Endometrium (tissue), 2 donors: ENCODE measurements at regions not wholly inside any gene's neighbourhood (a gene's known extent, or its start where the extent isn't known, plus 50 kb on each side); places are given as distances from the start of the nearest gene placed in this dataset.

Source experiments
- FAIRE-seq: peaks from 2 replicates; lab custom pipeline; 2012; peaks lifted over from hg19 to GRCh38; lab: Jason Lieb, UNC
- donor health status: control.
- donor health status: control.

DNA sequence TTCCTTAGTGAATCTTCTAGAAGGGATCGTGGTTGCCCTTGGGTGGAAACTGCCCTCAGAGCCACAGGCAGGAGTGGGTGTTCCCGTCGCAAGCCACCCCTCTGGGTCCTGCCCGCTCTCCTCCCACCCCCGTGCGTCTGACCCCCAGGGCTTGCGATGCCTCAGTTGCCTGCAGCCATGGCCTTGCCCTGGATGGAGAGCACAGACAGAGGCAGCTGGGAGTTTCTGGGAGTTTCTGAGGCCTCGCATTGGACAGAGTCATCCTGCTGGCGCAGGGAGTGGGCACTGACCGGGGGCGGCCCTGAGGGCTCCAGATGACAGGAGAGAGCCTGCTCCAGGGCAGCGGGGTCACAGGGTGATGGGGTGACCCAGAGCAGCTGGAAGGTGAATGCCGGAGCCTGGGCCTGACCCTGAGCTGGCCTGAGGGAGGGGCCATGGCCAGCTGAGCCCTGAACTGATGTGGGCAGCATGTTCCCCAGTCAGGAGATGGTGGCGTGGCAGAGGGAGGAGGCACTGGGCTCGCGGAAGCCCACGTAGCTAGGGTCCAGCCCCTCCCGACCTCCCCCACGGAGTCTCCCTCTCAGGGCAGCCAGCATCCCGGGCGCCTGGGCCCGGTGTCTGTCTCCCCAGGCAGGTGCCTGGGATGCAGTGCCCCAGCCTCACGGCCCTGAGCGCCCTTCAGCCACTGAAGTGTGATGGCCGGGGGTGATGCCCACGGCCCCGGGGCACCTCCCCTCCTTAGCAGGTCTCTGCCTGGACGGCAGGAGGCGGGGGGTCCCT lies 1236.2 kb downstream of the BRD1 start:
- FAIRE-seq: no peak

DNA sequence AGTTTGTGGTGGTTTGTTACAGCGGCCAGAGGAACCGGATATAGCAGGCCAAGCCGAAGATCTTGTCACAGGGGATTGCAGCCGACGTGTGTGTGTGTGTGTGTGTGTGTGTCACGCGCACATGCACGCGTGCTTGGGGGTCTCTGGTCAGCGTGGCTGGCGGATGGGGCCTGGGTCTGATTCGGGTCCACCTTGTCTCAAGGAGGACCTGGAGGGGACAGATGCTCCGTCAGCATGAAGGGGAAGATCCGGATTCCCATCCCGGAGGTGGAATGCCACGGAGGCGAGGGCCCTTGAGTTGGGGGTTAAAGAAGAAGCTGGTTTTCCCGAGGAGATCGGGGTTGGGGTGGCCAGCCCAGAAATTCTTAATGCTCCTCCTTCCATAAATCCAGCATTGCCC lies 1237.8 kb downstream of the BRD1 start:
- no peak for FAIRE-seq

DNA sequence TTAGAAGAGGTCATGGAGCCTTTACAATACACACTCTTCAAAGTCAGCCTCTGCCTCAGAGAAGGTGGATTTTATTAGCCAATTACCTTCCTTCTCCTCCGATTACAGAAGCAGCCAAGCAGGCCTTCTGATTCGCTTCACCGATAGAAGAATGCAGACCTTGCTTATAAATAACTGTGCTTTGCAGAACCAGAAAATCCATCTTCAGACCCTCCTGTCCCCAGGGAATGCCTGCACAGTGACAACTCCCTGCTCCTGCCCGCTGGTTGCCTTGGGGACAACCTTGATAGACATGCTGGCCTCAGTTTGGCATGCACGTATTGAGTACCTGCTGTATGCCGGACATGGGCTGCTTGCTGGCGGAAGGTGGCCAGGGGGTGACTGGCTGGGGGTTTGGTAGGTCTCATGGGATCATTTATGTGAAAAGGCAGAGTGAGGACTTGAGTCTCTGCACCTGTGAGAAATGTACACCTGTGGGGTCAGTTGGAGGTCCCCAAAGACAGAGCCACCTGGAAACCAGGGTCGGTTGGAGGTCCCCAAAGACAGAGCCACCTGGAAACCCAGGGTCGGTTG lies 1238.7 kb downstream of the BRD1 start:
- no peak for FAIRE-seq

DNA sequence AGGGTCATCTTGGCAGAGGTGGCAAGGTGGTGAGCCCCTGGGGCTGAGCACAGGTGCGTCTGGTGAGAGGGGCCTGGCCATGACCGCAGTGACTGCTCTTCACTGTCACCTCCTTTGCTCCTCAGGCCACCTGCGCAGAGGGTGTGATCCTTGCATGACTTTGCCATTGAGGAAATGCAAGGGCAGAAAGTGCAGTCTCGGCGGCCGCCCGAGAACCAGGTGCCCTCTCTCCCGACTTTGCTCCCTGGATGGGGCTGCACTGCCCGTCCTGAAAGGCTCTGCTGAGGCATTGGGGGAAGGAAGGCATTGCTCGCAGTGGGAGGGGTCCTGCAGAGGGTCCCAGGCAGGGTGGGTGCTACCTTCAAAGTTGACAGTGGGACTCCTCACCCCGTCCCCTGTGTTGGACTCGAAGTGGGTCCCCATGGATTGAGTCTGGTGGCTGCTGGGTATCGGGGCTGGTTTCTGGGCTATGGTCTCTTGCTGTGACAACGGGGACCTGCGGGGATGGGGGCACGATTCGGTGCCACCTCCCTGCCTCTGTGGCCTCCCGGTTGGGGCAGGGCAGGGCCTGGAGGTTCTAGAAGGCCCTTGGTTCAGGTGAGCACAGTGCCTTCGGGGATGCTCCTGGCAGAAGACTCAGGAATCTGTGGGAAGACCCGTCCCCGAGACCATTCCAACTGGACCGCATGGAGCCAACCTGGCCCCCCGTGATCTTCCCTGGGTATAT lies 1239.4 kb downstream of the BRD1 start:
- no peak for FAIRE-seq

DNA sequence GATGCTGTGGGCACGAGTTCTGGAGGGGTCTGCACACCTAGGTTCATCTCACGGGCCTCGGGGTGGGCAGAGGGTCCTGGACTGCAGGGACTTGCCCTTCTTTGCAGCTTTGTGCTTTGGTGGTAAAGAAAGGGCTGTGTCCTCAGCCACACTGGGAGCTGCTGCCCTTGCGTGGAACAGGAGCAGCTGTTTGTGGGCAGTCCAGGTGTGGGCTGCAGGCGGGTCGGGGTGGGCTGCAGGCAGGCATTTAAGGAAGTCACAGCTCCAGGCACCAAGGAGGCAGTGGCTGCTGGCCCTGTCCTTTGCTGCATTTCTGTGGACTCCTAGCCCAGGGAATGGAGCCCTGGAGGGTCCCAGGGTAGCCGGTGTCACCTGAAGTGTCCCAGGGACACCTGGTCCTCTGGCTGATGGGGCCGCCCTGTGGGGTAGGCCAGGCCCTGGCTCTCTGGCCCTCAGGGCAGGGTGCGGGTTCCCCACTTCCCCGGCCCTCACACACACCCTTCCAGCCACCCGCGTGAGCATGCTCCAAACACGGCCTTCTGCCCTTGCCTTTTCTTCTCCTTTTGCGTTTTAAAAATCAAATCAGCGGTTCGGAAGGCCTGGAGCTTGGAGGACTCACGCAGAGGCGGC lies 1240.3 kb downstream of the BRD1 start:
- no peak for FAIRE-seq

DNA sequence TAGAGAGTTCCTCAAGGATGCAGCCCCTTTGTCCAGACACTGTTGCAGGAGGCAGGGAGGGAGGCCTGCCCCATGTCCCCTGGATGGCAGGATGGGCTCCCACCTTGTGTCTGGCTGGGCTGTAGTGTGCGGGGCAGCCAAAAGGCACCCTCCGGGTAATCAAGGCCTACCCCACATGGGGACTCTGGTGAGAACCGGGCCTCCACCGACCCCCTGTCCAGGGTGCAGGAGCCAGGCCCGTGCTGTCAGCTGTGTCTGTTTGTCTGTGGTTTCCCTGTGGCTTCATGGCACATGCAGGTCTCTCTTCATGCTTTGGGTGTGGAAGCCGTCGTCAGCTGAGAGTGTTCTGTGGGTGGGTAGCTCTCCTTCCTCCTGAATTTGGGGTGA lies 1240.9 kb downstream of the BRD1 start:
- no peak for FAIRE-seq

DNA sequence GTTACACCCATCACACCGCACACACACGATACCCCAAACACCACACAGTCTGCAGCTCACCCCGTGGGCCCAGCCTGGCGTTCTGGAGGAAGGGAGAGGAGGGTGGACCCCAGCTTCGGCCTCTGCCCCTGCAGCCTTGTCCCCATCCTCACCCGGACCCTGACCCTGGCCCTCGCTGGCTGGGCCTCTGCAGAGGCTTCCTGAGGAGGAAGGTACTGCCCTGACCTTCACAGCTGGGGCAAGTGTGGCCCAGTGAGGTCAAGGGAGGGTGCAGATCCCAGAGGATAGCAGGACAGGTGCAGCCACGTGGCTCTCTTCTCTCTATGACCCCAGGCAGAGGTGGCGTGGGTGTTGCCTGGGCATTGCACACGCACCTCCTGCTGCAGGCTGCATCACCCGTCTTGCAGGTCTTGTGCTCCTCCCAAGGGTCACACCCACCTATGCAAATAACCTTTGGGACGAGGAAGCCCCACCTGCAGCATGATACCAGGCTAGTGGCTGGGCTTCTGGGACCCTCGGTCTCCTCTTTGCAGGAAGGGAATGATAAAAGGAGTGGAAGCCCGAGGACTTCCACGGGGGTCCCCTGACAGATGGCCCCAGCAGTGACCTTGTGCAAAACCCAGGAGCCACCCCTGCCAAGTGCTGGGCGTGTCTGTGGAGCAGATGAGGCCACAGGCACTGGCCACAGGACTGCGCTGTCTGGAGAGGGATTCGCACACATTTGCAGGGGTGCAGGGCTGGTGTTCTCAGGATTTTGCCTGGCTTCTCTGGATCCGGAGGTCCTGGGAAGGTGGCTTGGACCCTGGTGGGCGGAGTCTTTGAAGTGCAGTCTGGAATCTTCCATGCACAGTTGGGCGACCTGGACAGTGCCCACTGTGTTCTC lies 1241.5 kb downstream of the BRD1 start:
- no peak for FAIRE-seq

DNA sequence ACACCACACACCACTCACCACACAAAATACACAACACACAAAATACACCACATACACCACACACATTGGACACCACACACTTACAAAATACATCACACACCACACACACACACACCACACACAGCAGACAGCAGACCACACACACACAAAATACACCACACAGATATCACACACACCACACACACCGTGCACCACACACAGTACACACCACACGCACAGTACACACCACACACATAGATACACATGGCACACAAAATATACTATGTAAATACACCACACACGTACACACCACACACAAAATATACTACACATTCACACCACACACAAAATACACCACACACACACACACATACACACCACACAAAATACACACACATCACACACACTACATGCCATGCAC lies 1243.5 kb downstream of the BRD1 start:
- FAIRE-seq: no peak

DNA sequence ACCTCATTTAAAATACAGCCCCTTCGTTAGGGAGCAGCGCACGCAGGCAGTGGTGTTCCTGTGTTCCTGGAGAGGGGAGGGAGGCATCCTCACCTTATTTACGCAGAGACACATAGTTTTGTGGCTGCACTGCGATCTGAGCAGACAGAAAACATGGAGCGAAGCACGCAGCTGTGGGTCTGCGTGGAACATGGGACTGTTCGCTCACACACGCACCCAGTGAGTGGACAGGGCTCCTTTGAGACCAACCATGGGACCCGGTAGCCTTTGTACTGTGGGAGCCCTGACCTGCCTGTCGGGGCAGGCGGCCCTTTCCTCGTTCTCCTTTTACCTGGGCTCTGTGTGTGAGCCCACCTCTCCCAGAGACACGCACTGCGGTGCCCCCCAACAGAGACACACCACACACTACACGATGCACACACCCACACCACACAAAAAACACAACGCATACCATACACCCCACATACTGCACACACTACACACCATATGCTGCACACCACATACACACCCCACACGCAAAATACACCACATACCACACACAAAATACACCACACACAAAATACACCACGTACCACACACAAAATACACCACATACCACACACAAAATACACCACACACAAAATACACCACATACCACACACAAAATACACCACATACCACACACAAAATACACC lies 1245.7 kb downstream of the BRD1 start:
- FAIRE-seq: no peak

DNA sequence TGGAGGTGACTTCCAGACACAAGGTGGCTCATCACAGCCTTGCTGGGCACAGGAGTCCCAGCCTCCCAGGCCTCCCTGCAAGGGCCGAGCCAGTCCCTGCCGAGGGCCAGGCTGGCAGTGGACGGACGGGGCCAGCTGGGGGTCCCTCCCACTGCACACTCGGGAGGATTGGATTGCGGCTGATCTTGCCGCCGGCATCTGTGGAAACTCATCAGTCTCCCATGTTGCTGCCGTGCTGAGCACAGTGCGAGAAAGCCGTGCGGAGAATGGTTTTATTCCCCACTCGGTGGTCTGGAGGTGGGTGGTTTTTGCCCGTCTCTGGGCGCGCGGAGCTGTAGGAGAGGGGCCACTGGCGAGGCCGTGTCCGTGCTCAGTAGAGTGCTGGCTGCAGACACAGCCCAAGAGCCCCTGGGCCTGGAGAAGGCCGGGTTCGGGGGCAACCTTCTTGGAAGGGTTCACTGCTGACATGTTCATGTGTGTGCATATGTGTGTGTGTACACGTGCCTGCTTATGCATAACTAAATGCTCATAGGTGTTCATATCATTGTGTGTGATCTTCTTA lies 1246.4 kb downstream of the BRD1 start:
- FAIRE-seq: no peak

DNA sequence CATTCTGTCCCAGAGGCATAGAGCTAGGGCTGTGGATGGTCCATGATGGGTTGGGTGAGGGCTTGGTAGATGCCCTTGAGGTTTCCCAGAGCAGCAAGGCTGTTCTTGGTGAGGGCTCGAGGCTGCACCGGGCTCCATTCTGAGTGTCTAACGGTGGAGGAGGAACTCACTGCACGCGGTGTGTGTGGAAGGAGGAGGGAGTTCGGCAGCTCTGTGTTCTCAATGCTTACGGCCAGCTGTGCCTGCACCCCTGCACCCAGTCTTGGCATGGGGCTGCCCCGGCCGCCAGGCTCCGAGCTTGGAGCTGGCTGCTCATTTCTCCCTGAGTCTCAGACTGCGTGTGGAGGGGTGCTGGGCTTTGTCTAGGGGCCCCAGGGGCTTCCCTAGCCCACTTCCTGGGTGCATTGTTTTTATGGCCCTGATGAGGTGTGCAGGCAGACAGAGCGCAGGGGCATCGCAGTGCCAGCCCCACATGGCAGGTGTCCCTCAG lies 1247.1 kb downstream of the BRD1 start:
- no peak for FAIRE-seq

DNA sequence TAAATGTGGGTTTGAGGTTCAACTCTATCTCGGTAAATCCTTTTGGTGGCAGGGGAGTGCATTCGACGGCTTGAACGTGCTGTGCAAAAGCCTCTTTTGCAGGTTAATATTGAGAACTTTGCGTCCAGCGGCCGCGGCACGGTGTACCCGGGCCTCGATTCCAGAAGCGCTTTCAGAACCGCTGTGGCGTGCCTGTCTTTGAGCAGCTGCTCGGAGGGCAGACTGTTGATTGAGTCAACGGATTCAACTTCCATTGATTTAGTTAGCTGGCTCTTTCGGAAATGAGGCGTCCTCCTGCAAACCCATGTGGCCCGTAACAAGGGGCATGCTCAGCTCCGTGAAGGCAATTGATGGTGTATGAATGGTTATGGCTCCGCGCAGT lies 1247.8 kb downstream of the BRD1 start:
- no peak for FAIRE-seq

DNA sequence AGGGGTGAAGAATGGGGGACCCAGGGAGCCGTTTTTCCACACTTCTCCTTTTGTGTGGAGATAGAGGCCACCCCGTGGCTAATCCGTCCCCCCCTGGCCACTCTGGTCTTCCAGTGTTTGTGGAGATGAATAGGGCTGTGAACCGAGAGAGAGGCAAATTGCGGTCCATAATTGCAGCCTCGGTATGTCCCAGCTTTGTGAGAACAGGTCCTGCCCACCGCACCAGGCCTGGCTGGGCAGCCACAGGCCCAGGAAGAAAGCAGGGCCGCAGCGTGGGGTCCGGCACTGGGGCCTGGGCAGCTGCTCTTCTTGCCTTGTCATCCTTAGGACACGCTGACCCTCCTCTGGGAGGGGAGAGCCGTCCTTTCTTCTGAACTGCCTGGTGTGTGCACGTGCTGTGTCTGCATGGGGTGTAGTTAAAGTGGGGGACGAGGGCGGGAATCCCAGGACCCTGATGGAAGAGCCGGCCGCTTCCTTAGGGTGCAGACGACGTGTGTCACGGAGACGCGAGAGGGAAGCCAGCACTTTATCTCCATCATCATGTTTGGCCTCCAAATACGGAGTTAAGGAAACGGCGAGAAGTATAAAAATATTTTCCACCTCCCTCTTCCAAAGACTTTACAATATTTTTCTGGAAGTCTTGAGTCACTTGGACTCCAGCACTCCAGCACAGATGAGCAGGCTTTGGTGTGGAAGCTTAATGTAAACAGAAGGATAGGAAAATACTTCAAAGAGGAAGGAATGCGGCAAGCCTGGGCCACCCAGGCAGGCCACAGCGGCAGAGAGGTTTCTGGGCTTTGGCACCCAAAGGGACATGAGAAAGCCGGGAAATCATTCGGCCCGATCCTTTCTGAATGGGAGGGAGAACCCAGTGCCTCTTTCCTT lies 1248.4 kb downstream of the BRD1 start:
- peak; percentile 51 for FAIRE-seq

DNA sequence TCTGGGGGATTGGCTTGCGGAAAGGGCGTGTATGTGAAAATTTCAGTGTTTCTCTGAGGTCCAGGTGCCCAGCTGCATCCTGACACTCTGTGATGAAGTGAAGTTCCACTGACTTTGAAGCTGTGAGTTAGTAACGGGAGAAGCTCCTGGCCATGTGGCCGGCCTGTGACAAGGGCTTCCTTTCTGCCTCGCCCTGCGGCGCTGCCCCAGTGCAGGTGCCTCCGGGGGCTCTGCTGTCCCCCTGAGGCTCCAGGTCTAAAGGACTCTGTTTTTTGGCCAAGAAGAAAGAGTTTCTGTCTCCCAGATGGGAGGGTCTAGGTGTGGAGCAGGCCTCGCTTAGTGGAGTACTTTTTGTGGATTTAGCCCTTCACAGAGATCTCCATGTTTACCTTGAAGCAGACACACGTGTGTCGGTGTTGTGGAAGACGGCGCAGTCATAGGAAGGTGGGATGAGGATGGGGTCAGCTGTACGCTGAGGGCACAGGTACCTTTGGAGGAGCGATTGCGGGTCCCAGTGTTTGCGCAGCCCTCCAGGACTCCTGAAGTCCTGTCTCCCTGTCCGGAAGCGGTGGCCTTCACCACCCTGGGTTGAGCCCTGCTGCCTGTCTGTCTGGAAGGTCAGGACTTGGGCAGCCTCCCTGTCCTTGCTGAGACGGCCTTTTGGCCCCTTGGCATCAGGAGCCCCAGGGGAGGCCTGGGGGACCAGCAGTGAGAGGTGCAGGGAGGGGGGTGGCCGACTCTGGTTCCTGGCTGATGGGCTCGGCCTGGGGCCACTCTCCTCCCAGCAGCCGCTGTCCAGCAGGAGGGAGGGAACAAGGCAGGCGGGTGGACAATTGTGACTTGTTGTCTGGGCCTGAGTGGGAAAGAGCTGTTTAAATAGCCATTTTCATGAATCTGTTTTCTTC lies 1249.3 kb downstream of the BRD1 start:
- FAIRE-seq: no peak

DNA sequence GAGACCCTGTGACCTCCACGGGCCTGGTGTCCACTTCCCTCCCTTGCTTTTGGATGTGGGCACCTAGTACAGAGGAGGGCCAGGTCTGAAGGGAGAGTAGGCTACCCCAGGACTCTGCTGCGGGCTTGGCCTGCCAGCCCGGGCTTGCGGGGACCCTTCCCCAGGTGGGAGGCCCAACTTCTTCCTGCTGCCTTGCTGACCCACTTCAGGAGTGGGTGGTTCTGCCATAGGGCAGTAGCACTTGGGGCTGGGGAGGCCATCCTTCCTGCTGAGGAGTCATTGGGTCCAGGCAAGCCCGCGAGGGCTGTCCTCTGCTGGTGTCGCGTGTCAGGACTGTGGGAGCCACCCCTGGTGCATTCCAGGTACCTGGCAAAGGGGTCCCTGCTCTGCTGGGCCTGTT lies 1250.0 kb downstream of the BRD1 start:
- no peak for FAIRE-seq

DNA sequence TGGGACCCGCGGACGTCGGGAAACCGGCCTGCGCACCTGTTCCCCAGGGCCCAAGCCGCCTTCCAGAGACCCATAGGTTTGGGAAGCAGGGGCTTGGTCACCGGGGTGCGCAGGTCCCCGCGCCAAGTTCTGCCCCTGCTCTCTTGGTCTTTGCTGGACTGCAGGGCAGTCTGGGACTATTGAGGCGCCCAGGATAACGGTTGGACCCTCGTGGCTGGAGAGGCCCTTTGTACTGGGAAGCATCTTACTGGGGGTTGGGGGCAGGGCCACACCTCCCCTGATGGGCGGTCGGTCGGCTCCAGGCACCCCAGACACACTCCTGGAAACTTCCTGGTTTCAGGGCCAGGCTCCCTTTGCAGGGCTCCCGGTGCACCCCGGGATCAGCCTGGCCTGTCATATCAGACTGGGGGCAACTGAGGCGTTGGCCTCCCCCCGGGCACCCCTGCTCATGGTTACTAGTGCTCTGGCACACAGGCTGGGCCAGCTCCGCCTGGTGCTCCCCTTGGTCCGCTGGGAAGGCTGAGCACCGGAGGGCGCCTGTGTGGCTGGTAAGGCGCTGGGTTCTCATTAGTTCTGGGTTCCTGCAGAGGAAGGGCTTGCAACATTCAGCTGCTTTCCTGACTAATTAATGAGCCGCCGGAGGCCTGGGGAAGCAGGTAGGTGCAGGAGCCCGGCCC lies 1250.5 kb downstream of the BRD1 start:
- FAIRE-seq: no peak

DNA sequence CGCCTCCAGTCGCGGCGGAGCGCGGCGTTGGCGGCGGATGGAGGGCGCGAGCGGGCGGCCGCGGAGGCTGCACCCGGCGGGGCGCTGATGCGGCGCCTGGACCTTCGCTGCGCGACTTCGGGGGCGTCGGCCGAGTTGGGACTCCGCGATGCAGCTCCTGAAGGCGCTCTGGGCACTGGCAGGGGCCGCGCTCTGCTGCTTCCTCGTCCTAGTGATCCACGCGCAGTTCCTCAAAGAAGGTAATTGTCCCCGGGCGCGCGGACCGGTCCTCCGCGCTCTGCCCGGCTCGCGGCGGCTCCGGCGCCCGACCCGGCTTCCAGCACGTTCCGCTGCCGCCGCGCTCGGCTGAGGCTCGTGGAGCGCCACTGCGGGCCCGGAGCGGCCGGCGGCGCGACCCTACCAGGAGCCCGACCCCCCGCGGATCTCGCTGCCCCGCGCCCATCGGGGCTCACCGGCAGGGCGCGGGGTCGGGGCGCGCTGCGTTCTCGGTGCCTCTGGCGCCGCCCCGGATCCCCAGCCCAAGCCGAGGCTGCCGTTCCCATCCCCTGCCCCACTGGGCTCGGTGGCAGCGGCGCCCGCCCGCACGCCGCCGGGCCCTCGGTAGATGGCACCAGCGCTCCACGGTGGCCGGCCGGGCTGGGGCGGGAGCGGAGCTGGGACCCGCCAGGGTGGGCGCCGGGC lies 1251.2 kb downstream of the BRD1 start:
- FAIRE-seq: no peak
